ENCODE measurements at regions not wholly inside any gene's neighbourhood (a gene's known extent, or its start where the extent isn't known, plus 50 kb on each side); places are given as distances from the start of the nearest gene placed in this dataset.

- TF ChIP-seq CTCF (conservative IDR thresholded peaks at IDR 0.05; ENCODE audit: low read length) (no peak), EZH2phosphoT487 (IDR thresholded peaks at IDR 0.05; ENCODE audit: borderline replicate concordance, low read depth, low read length) (no peak)
Observed at GRCh38 chr6:159616456-159616855, 76.6 kb downstream of the SOD2 start.

All from OCI-LY7 (cell line).